GM19395 (cell line): ENCODE measurements at regions not wholly inside any gene's neighbourhood (a gene's known extent, or its start where the extent isn't known, plus 50 kb on each side); places are given as distances from the start of the nearest gene placed in this dataset.
"Not testable (repeated sequence)": the region's sequence is repeated elsewhere in the genome, so short reads cannot be mapped to it uniquely, and the experiment has no call there.

Experiments
- ATAC-seq: cut with Tn5 transposase; IDR thresholded peaks from one replicate; pipeline ENCODE4 v1.9.1; 2021; ENCODE audit warnings: mild to moderate bottlenecking, moderate library complexity; ENCODE audit not compliant: unreplicated experiment

DNA sequence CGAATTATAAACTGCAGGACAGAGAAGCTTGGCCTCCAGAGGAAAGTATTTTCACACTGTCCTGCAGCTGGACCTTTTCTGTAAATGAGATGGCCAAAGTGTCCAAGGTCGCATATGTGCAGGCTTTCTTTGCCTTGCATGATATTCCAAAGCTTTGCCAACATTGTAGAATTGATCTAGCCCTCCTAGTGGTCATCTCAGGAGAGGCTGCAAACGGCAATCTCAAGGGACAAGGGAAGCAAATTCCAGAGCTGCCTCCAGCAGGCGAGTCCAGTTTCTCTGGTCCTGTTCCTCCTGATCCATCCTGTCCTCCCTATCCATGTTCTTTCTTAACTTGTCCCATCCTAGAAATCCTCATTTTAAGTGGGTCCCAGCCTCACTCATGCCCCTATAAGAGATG, 373.4 kb upstream of the PCDH15 start:
- no peak for ATAC-seq

DNA sequence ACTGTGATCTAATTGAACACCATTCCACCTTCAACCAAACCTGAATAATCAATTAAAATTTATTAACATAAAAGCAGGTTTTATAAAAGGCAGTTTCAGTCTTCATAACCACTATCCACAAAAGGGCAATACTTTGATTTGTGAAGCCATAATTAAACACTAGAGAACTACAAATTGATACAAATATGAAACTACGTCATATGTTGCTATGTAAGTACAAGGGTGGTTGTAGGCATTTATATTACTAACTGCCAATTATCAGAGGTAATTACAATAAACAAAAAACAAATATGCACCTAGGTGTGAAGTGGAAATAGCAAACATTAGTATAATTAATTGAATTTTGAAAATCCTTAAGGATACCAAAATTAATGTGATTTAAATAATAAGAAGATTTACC, 368.5 kb upstream of the PCDH15 start:
- ATAC-seq = no peak

DNA sequence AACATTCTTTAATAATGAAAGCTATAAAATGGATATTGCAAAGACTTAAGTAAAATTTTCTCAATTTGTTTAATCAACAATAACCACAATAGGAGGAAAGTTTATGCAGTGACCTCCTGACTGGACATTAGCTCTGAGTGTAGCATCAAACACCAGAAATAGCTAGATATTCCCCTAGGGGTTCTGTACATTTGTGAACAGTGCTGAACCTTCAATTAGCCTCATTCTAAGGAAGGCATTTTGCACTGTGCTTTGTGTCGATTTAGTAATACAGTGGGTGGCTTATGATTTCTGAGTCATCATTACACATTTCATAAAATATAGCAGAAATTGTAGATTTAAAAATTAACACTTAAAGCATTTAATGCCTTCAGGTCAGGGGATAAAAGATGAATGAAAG, 367.3 kb upstream of the PCDH15 start:
- no peak for ATAC-seq

DNA sequence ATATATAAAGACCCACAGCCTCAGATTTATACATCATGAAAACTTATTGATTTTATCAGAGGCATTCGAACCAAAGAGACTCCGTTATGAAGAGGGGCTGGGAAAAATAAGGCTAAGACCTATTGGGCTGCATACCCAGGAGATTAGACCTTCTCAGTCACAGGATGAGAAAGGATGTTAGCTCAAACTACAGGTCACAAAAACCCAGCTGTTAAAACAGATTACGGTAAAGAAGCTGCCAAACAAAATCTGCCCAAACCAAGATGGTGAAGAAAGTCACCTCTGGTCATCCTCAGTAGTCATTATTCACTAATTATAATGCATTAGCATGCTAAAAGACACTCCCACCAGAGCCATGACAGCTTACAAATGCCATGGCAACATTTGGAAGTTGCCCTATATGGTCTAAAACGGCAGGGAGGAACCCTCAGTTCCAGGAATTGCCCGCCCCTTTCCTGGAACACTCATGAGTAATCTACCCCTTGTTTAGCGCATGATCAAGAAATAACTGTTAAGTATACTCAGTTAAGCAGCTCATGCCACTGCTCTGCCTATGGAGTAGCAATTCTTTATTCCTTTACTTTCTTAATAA, 362.5 kb upstream of the PCDH15 start:
- ATAC-seq = no peak

DNA sequence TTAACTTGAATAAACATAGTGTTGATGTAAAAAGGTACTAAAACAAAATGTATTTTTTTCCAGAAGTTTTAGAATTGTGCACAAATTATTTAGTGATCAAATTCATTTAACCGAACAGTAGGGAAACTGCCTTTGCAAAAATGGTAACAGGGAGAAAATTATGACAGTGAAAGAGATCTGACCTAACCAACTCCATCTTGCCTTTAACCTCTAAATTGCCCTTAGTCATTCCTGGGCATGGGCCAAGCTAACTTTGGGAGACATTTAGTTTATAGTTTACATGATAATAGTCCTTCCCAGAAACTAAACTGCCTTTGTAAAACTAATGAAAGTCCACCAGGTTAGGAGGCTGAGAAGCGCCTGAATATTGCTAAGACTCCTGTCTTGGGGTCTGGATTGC, 361.3 kb upstream of the PCDH15 start:
- ATAC-seq = not testable (repeated sequence)

DNA sequence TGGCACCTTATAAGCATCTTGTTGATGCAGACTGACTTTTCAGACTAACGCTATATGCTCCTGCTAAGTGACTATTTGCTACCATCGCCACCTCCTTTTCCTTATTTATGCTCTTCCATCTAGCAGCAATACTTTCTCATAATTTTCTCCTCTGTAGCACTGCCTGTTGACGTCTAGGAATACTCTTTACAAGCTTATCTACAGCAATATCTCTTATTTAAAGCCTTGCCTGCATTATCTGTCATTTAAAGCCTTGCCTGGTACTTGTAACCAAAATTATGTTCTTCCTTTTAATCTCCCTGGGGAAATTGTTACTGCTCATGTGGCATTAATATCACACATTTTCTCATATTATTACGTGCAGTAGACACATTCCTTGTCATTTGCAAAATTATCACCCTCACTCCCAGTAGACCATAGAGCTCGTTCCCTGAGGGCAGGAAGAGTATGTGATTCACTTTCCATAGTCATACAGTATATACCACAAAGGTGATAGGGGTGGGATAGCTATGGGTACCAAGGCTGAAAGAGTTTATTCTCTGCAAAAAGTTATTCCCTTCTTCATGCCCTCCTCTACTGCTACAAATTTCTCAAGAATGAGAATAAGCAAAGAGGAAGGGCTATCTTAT, 359.7 kb upstream of the PCDH15 start:
- no peak for ATAC-seq

DNA sequence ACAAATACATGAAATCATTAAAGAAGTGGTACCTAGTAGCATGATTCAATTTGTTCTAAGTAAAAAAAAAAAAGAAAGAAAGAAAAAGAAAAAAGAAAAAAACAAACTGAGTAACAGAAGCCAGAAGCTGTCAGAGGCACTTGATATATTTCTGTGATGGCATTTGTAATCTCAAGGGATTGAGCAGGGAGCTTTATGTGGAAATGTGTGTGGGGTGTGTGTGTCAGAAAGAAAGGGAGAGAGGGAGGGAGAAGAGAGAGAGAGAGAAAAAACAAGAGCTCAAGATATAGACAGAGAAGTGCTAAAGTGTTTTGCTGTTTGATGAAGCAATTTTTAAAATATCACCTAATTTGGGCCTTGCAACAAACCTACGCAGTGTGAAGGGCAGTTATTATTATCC, 357.6 kb upstream of the PCDH15 start:
- ATAC-seq = no peak

DNA sequence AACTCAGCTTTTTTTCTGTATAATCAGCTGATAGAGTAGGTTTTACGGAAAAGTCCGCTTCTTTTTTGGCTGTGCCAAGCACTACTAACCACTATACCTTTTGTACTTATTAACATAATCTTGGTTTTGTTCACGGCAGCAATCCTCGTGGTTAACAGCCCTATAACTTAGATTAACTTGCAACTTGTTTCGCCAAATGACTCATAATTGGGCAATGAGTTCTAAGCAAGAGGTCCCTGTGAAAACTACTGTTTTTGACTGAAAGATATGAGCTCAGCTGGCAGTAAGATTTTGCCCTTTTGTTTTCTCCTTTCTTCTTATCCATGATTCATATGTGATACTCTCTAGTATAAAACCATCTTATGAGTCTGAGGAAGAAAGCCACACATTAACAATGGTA, 345.0 kb upstream of the PCDH15 start:
- no peak for ATAC-seq

DNA sequence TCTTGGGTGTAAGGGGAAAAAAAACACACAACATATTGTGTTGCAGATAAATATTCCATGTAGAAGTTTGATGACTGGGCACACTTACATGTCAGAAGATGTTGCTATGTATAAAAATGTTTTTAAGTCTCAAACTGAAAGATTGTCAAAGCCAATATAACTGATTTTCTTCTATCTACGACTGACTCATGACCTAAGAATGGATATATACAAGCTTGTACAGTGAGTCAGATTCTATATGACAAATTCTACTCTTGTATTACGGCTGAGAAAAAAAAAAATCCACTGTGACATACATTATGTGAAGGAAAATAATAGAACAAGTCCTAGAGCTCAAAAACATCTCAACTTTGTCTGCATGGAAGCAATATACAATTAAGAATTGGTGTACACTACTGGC, 343.0 kb upstream of the PCDH15 start:
- ATAC-seq = no peak

DNA sequence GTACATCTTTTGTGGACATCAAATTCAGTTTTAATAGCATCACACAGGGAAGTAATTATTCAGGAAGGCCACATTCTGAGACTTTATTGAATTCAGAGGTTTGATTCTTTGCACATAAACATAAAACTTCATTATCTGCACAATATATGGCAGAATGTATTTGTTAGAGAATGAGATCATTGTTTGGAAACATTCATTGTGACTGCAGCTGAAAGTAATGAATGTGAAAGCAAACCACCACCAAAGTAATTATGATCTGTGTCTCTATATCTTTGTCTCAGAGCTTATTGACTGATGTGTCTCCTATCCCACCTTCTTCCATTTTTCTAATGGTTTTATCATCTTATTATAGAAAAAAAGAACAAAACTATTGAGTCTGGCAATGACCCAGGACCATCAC, 340.9 kb upstream of the PCDH15 start:
- no peak for ATAC-seq

DNA sequence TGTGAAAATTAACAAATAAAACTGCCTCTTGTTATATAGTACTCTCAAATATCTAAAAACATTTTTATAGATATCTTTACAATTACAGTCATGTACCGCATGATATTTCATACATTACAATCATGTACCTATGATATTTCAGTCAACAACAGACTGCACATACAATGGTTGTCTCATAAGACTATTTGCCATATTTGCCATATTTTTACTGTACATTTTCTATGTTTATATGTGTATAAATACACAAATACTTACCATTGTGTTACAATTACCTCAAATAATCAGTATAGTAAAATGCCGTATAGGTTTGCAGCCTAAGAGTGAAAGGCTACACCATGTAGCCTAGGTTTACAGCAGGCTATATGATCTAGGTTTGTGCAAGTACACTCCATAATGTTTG, 336.0 kb upstream of the PCDH15 start:
- ATAC-seq = no peak

DNA sequence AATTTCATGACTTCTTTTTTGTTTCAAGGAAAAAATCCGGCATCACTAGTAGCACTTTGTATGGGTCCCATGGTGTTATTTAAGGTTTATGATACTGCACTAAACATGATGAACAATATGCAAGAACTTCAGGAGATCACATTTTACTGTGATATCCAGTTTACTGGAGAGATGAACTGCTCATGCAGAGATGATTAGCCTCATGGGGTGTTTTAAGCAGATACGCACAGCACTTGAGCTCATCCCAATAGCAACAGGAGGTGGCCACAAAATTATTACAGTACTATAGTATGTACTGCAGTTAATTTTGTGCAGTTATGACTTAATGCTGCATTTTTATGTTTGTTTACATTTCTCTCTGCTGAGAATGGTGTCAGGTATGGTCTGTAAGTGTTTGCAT, 303.7 kb upstream of the PCDH15 start:
- ATAC-seq = no peak

DNA sequence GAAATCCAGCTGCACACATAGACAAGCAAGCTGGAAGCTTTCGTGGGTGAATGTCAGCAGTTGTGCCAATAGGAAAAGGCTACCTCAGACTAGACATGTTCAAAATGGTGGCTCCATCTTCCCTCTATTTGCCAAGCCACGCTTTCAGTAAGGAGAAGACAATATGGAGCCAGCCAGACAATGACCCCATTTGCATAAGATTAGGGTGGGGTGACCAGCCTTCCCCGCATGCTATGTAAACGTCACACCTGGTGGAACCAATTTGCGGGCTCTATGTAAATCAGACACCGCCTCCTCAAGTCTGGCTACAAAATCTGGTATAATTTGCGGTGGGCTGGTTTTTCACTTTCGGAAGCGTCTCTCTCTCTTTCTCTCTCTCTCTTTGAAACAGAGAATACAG, 297.4 kb upstream of the PCDH15 start:
- no peak for ATAC-seq

DNA sequence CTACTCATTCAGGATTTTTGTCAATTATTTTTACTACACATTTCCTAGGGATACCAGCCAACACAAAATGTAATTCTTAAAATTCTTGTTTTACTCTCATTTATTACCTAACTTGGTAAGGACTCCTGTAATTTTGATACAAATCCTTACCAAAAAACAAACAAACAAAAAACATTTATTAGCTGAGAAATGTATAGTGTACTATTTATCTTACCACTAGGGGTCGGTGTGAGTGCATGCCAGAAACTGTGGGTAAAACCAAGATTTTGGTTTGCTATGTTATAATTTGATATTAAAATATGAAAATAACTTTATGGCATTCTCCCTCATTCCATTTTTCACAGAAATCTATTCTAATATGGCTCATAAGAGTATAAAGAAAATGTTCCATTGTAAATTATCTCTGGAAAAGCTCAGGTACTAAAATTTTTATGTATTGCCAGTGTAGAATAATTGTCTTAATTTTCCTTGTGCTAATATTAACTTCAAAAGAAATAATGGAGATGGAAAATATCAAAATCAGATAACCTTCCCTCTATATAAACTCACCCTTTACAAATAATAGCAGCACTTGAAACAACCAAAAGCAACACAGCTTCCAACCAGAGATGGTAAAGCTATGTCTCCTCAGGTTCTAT, 290.8 kb upstream of the PCDH15 start:
- peak; percentile 65 for ATAC-seq

DNA sequence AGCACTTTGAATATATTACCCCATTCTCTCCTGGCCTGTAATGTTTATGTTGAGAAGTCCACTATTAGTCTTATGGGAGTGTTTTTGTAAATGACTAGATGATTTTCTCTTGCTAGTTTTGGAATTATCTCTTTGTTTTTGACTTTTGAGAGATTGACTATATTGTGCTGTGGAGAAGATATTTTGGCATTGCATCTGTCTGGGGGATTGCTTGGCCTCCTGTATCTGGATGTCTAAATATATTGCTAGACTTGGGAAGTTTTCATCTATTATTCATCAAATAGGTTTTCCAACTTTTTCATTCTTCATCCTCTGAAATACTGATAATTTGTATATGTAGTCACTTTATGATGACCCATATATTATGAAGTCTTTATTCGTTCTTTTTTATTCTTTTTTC, 277.1 kb upstream of the PCDH15 start:
- no peak for ATAC-seq

DNA sequence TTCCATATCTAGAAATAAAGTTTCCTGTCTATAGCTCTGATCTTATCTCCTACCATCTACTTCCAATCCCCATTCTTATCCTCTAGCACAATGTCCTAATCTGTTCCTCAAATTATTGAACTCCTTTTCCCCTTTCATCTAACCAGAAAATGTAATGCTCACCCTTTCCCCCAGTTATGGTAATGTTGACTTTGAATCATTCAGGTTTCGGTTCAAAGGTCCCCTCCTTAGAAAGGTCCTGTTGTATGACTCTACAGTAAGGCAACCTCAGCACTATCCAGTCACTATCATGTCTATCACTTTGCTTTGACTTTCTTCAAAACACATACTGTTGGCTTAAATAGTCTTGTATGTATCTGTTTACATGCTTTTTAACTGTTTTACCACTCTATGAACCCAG, 264.2 kb upstream of the PCDH15 start:
- ATAC-seq = no peak

DNA sequence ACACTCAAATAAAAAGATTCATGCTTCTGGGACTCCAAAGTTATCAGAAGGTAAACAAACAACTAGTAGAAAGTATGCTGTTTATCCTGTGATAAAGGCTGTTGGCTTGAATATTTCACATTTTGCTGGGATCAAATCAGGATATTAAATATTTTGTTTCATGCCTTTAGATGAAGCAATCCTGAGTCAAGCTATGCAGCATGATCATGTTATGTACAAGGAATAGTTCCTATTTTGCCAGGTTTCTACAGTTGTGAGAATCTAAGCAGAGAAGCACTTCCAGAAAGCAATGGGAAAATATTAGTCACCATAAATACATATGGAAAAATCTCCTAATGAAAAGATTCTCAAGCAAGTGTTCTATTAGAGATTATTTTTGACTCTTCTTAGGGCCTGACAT, 262.8 kb upstream of the PCDH15 start:
- ATAC-seq = no peak

DNA sequence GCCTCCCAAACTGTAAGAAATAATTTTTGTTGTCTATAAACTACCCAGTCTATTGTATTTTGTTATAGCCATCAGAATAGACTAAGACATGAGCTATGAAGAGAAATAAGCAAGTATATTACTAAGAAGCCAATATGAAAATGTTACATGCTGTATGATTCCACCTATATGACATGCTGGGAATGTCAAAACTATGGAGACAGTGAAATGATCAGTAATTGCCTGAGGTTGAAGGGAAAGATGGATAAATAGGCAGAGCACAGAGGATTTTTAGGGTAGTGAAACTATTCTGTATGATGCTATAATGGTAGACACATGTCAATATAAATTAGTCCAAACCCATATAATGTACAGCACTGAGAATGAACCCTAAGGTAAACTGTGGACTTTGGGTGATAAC, 261.3 kb upstream of the PCDH15 start:
- no peak for ATAC-seq

DNA sequence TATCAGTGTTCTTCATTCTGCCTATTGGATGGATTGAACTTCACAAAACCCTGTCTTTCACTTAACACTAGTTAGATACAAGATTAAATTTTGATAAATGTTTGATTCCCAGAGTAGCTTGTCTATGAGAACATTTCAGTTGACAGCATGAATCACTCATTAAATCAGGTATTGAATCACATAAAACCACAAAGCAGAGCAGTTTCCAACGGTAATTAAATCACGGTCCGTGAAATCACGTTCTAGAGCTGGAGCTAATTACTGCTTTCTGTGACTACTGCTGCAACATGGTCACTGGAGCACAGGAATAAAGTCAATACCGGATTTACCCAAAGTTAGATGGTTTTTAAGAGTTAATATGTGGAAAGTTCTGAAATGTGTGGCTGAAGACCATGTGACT, 257.8 kb upstream of the PCDH15 start:
- no peak for ATAC-seq

DNA sequence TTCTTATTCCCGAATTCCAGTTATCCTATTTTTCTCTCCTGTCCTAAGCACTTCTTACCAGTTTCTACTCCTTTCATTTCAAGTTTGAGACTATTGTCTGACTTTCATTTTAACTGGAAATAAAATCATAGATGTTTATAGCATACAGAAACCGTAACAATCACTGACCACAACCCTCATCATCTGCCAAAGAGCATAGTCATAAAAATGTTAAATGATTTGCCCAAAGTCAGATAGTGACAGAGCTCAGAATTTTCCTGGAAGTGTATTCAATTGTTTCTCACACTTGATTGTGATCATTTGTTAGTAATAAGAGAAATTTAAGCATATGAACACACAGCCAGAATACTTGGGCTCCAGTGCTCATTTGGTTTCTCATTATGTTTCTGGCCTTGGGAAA, 250.5 kb upstream of the PCDH15 start:
- no peak for ATAC-seq

DNA sequence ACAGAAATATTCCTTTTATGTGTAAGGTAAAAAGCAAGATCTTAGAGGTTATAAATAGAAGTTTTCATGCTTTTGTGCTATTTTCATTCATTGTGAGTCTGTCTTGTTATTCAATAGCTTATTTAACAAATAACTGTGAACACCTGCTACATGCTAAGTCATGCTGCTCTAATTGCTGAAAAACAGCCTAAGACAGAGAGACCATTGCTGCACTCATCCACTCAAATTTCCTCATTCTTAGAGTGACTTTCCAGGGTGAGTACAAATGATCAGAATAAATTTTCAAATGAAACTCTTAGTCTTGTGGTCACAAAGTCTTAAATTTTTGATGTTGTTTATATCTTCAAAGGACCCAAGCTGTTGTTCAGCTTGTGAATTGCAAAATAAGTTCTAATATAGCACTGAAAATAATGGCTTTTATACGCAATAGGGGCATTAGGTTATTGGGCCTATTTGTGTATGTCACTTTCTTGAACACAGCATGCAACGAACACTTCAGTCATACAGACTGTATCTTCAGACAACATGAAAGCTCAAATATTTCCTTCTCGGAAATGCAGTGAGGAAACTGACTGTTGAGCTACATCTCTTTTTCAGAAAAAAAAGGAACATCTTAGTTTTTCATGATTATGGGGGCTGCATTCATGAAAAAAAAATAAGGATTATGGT, 247.9 kb upstream of the PCDH15 start:
- no peak for ATAC-seq

DNA sequence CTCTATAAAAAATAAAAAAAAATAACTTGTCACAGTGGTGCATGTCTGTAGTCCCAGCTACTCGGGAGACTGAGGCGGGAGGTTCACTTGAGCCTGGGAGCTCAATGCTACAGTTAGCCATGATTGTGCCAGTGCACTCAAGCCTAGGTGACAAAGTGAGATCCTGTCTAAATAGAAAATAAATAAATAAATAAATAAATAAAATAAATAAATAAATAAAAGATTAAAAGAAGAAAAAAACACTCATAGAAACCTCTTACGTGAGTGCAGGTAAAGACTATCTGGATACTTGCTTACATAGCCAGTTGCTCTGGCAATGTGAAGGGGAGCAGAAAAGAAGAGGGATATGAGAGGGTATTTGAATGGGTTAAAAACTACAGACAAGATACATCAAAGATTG, 242.5 kb upstream of the PCDH15 start:
- no peak for ATAC-seq
